Activated T-helper 2 cell treated with anti-CD3 and anti-CD28 coated beads, Interferon-gamma antibody, Interleukin-2, Interleukin-4, amounts not matched to agents 10 μg/mL and 5 μg/mL and 100 μg/mL, durations not matched to agents 14 hours and 24 hours and 36 hours (primary cell): ENCODE measurements at regions not wholly inside any gene's neighbourhood (a gene's known extent, or its start where the extent isn't known, plus 50 kb on each side); places are given as distances from the start of the nearest gene placed in this dataset.

Experiments
- DNase-seq: peaks from one replicate; pipeline ENCODE4 v3.0.0; 2021; ENCODE audit warnings: low spot score
- H3K27ac Mint-ChIP-seq: one replicate; pipeline ENCODE4 v1.8.0; 2021; ENCODE audit warnings: mixed read lengths
- H3K27me3 Mint-ChIP-seq: one replicate; pipeline ENCODE4 v1.8.0; 2021; ENCODE audit warnings: low read depth, mixed read lengths
- H3K36me3 Mint-ChIP-seq: one replicate; pipeline ENCODE4 v1.8.0; 2021; ENCODE audit warnings: low read depth, mixed read lengths
- H3K4me1 Mint-ChIP-seq: one replicate; pipeline ENCODE4 v1.8.0; 2021; ENCODE audit warnings: low read depth, mixed read lengths
- H3K4me3 Mint-ChIP-seq: one replicate; pipeline ENCODE4 v1.8.0; 2021; ENCODE audit warnings: low read depth, mild to moderate bottlenecking, moderate library complexity, mixed read lengths
- H3K9me3 Mint-ChIP-seq: one replicate; pipeline ENCODE4 v1.8.0; 2021; ENCODE audit warnings: mixed read lengths
- intact Hi-C: fragments of 100-400 bp; cut with micrococcal nuclease; formaldehyde crosslinking; loops from one replicate; pipeline ENCODE4 v1.15.1; 2023

GRCh38 chr2:236711440-236711839 is 141.8 kb downstream of the ACKR3 start:
- Mint-ChIP-seq H3K9me3 (no peaks in the 10 kb centered on the region), H3K27ac (no peak overlapping the region), H3K36me3 (no peaks in the 10 kb centered on the region), H3K4me3 (no peak overlapping the region), H3K4me1 (no peaks in the 10 kb centered on the region), H3K27me3 (peaks cover 7% of the 10 kb centered on the region)
- no peak for DNase-seq
- intact Hi-C loops = no loop called here

DNA sequence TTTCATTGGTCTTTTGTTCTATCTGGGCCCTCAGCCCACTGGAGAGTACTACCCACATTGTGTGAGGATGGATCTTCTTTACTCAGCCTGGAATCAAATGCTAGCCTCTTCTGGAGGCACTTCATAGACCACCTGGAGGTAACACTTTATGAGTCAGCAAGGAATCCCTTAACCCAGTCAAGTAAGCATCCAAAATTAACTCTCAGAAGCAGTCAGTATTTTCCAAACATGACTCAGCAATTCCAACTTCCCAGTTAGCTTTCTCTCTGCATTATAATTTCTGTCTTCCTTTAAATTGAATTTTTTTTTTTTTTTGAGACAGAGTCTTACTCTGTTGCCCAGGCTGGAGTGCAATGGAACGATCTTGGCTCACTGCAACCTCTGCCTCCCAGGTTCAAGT is 142.7 kb downstream of the ACKR3 start:
- Mint-ChIP-seq H3K27me3 (peaks cover 7% of the 10 kb centered on the region), H3K36me3 (no peaks in the 10 kb centered on the region), H3K9me3 (no peaks in the 10 kb centered on the region), H3K27ac (no peak overlapping the region), H3K4me1 (no peaks in the 10 kb centered on the region), H3K4me3 (no peak overlapping the region)
- intact Hi-C loops = no loop called here
- DNase-seq = no peak

- H3K27ac Mint-ChIP-seq = no peak overlapping the region
- no peaks in the 10 kb centered on the region for H3K4me1 Mint-ChIP-seq
- H3K36me3 Mint-ChIP-seq = no peaks in the 10 kb centered on the region
These were observed 143.5 kb downstream of the ACKR3 start for GRCh38 chr2:236712961-236713673.

GRCh38 chr2:236714080-236714479 is 144.5 kb downstream of the ACKR3 start:
- Mint-ChIP-seq H3K27ac (no peak overlapping the region), H3K4me1 (no peaks in the 10 kb centered on the region), H3K27me3 (peaks cover 7% of the 10 kb centered on the region), H3K36me3 (no peaks in the 10 kb centered on the region), H3K9me3 (no peaks in the 10 kb centered on the region), H3K4me3 (no peak overlapping the region)
- no peak for DNase-seq
- intact Hi-C loops = no loop called here

More at GRCh38 chr2:236712961-236713673, 143.5 kb downstream of the ACKR3 start:
- Mint-ChIP-seq H3K9me3 (no peaks in the 10 kb centered on the region), H3K4me3 (no peak overlapping the region), H3K27me3 (peaks cover 7% of the 10 kb centered on the region)
- no peak for DNase-seq
- intact Hi-C loops = no loop called here

- Mint-ChIP-seq H3K4me1 (no peaks in the 10 kb centered on the region), H3K27ac (no peak overlapping the region), H3K27me3 (peaks cover 7% of the 10 kb centered on the region), H3K36me3 (no peaks in the 10 kb centered on the region), H3K9me3 (no peaks in the 10 kb centered on the region), H3K4me3 (no peak overlapping the region)
- intact Hi-C loops = no loop called here
- no peak for DNase-seq
These were observed 145.5 kb downstream of the ACKR3 start for GRCh38 chr2:236715077-236715476.

DNA sequence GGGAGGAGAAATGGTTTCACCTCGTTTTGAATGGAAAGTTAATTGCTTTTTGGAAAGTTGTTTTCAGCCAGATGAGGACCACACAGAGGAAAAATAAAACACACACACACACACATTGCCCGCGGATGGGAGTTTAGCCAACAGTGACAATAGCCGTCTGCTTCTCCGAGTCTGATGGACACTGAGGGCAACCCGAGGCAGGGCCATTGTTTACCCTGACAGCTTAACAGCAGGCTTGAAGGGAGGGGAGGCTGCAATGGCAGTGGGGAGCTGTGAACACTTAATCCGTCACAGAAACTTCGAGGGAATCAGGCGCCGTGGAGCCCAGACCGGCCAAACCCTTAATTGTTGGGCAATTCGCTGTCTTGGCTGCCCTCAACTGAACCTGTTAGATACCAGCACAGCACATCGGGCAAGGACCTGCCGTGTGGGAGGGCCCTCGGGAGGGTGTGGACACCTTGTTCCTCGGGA is 145.9 kb downstream of the ACKR3 start:
- Mint-ChIP-seq H3K36me3 (no peaks in the 10 kb centered on the region), H3K27me3 (peaks cover 7% of the 10 kb centered on the region), H3K27ac (no peak overlapping the region), H3K4me3 (no peak overlapping the region), H3K9me3 (no peaks in the 10 kb centered on the region), H3K4me1 (no peaks in the 10 kb centered on the region)
- intact Hi-C loops = no loop called here
- DNase-seq = no peak

DNA sequence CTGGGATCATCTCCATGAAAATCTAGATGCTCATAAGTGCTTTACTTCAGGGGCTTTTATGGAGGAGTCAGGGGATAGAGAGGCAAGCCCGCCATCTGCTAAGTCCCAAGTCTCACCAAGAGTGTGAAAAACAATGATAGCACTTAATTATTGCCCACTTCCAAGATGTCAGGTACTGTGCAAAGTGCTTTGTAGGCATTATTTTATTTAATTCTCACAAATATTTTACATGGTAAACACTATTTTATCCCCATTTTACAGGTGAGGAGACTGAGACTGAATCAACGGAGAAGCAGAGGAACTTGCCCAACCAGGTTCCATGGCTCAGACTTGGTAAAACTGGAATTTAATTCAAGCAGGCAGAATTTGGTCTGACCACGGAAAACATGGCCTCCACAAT is 147.5 kb downstream of the ACKR3 start:
- no peak for DNase-seq
- H3K4me3 Mint-ChIP-seq = no peak overlapping the region
- peaks cover 7% of the 10 kb centered on the region for H3K27me3 Mint-ChIP-seq
- no peaks in the 10 kb centered on the region for H3K36me3 Mint-ChIP-seq
- H3K4me1 Mint-ChIP-seq = no peaks in the 10 kb centered on the region
- intact Hi-C loops = no loop called here
- H3K27ac Mint-ChIP-seq = no peak overlapping the region
- H3K9me3 Mint-ChIP-seq = no peaks in the 10 kb centered on the region

GRCh38 chr2:236717729-236718128 is 148.1 kb downstream of the ACKR3 start:
- Mint-ChIP-seq H3K27ac (no peak overlapping the region), H3K36me3 (no peaks in the 10 kb centered on the region), H3K4me1 (no peaks in the 10 kb centered on the region), H3K27me3 (peaks cover 7% of the 10 kb centered on the region), H3K9me3 (no peaks in the 10 kb centered on the region), H3K4me3 (no peak overlapping the region)
- no peak for DNase-seq
- intact Hi-C loops = no loop called here

GRCh38 chr2:236718207-236718992 is 148.8 kb downstream of the ACKR3 start:
- Mint-ChIP-seq H3K27me3 (peaks cover 7% of the 10 kb centered on the region), H3K27ac (no peak overlapping the region), H3K36me3 (no peaks in the 10 kb centered on the region), H3K9me3 (no peaks in the 10 kb centered on the region), H3K4me1 (no peaks in the 10 kb centered on the region), H3K4me3 (no peak overlapping the region)
- no peak for DNase-seq
- intact Hi-C loops = no loop called here

DNA sequence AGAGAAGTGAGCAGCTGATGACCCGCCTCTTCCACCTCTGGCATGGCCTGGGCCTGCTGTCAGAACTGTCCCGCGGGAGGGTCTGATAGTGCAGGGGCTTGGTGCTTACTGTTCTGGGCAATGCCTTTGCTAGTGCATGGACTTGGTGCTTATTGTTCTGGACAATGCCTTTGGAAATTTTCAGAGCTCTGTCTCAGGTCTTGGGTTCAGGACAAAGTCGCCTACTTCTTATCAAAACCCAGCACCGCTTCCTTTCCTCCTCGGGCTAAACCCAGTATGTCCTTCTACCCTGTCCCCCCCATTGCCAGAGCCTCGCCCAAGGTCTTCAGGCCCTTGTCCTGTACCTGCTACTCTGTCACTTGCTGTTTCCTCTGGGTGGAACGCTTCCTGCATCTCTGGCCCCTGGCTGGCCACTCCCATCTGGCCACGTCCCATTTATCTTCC is 149.6 kb downstream of the ACKR3 start:
- intact Hi-C loops = no loop called here
- peaks cover 7% of the 10 kb centered on the region for H3K27me3 Mint-ChIP-seq

GRCh38 chr2:236720974-236721540 is 151.4 kb downstream of the ACKR3 start:
- H3K27me3 Mint-ChIP-seq = no peaks in the 10 kb centered on the region
- no peak overlapping the region for H3K27ac Mint-ChIP-seq

More for the DNA sequence above, 149.6 kb downstream of the ACKR3 start:
- no peak overlapping the region for H3K27ac Mint-ChIP-seq
- no peak overlapping the region for H3K4me3 Mint-ChIP-seq
- no peaks in the 10 kb centered on the region for H3K9me3 Mint-ChIP-seq
- DNase-seq = no peak
- H3K4me1 Mint-ChIP-seq = no peaks in the 10 kb centered on the region
- no peaks in the 10 kb centered on the region for H3K36me3 Mint-ChIP-seq

GRCh38 chr2:236724200-236724599 is 154.6 kb downstream of the ACKR3 start:
- Mint-ChIP-seq H3K4me1 (no peaks in the 10 kb centered on the region), H3K4me3 (no peak overlapping the region), H3K36me3 (no peaks in the 10 kb centered on the region), H3K27me3 (no peaks in the 10 kb centered on the region), H3K9me3 (no peaks in the 10 kb centered on the region), H3K27ac (no peak overlapping the region)
- DNase-seq = no peak
- intact Hi-C loops = no loop called here

More at GRCh38 chr2:236720974-236721540, 151.4 kb downstream of the ACKR3 start:
- intact Hi-C loops = no loop called here
- Mint-ChIP-seq H3K9me3 (no peaks in the 10 kb centered on the region), H3K36me3 (no peaks in the 10 kb centered on the region), H3K4me3 (no peak overlapping the region), H3K4me1 (no peaks in the 10 kb centered on the region)
- no peak for DNase-seq
